MCF 10A (cell line): ENCODE measurements at regions not wholly inside any gene's neighbourhood (a gene's known extent, or its start where the extent isn't known, plus 50 kb on each side); places are given as distances from the start of the nearest gene placed in this dataset.

Source experiments
- BruUV-seq: library from RNA; stranded (reverse); fragments of 400-500 nt; replicated peaks from 2 replicates; lab custom pipeline; 2021; lab: Mats Ljungman, UMichigan
- CTCF ChIA-PET: fragments of 300-600 bp; sonication (Branson Sonifier 250); formaldehyde crosslinking; extraction: SDS; loops from one replicate; lab custom pipeline; 2021; ENCODE audit warnings: antibody characterized with exemption, inconsistent platforms; lab: Yijun Ruan, JAX
- POLR2A ChIA-PET: fragments of 300-600, 350-650 bp; sonication (Branson Sonifier 250); formaldehyde crosslinking; extraction: SDS; loops from one replicate; lab custom pipeline; 2020; ENCODE audit warnings: antibody characterized with exemption, inconsistent platforms; lab: Yijun Ruan, JAX
- DNase-seq: peaks from one replicate; pipeline ENCODE4 v3.0.0-alpha.2; 2018; ENCODE audit not compliant: unreplicated experiment
- H3K27ac Mint-ChIP-seq: one replicate; pipeline ENCODE4 v1.8.0; 2022; ENCODE audit warnings: mild to moderate bottlenecking, low read depth, mixed read lengths; ENCODE audit not compliant: unreplicated experiment
- H3K27me3 Mint-ChIP-seq: one replicate; pipeline ENCODE4 v1.8.0; 2022; ENCODE audit warnings: mixed read lengths; ENCODE audit not compliant: insufficient read depth, unreplicated experiment
- H3K36me3 Mint-ChIP-seq: one replicate; pipeline ENCODE4 v1.8.0; 2022; ENCODE audit warnings: mild to moderate bottlenecking, moderate library complexity, mixed read lengths; ENCODE audit not compliant: insufficient read depth, unreplicated experiment
- H3K4me1 Mint-ChIP-seq: one replicate; pipeline ENCODE4 v1.8.0; 2022; ENCODE audit warnings: mixed read lengths; ENCODE audit not compliant: insufficient read depth, unreplicated experiment
- H3K4me3 Mint-ChIP-seq: one replicate; pipeline ENCODE4 v1.8.0; 2022; ENCODE audit warnings: mild to moderate bottlenecking, moderate library complexity, mixed read lengths; ENCODE audit not compliant: unreplicated experiment
- H3K9me3 Mint-ChIP-seq: one replicate; pipeline ENCODE4 v1.8.0; 2022; ENCODE audit warnings: mixed read lengths; ENCODE audit not compliant: unreplicated experiment
- intact Hi-C: fragments of 100-400 bp; cut with micrococcal nuclease; formaldehyde crosslinking; loops from 2 replicates; pipeline ENCODE4 v1.14.1; 2022
- TF ChIP-seq, protein P1 (sequence below): fragments of 200-600 bp; IDR thresholded peaks from one replicate; pipeline ENCODE4 v1.8.0; 2022; ENCODE audit warnings: antibody characterized with exemption, mild to moderate bottlenecking; ENCODE audit not compliant: unreplicated experiment

DNA sequence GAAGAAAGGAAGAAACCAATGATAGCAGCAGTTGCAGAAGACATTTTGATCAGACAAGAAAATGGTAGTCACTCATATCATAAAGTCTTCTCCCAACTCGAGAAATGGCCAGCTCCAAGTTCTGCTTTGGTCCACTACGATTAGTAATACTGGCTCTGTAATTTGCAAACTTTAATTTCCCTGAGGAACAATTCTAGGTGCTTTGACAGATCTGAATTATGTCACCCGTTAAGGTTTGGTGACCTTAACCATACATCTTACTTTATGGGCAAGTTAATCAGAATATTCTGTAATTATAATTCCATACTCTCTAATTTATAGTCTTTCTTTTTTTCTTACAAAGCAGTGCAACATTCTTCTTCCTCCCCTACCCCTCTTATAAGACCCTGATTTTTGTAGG is 84.5 kb downstream of the RND3 start:
- TF ChIP-seq, protein P1, sequence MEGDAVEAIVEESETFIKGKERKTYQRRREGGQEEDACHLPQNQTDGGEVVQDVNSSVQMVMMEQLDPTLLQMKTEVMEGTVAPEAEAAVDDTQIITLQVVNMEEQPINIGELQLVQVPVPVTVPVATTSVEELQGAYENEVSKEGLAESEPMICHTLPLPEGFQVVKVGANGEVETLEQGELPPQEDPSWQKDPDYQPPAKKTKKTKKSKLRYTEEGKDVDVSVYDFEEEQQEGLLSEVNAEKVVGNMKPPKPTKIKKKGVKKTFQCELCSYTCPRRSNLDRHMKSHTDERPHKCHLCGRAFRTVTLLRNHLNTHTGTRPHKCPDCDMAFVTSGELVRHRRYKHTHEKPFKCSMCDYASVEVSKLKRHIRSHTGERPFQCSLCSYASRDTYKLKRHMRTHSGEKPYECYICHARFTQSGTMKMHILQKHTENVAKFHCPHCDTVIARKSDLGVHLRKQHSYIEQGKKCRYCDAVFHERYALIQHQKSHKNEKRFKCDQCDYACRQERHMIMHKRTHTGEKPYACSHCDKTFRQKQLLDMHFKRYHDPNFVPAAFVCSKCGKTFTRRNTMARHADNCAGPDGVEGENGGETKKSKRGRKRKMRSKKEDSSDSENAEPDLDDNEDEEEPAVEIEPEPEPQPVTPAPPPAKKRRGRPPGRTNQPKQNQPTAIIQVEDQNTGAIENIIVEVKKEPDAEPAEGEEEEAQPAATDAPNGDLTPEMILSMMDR, result no peak
- Mint-ChIP-seq H3K36me3 (no peaks in the 10 kb centered on the region), H3K4me1 (peaks cover 4% of the 10 kb centered on the region), H3K9me3 (no peaks in the 10 kb centered on the region), H3K4me3 (no peak overlapping the region), H3K27me3 (no peaks in the 10 kb centered on the region), H3K27ac (no peak overlapping the region)
- POLR2A ChIA-PET, result no interaction called here
- CTCF ChIA-PET, result no interaction called here
- no TSS peak for BruUV-seq
- no peak for DNase-seq
- intact Hi-C loops, result no loop called here

- no peaks in the 10 kb centered on the region for H3K36me3 Mint-ChIP-seq
- peaks cover 4% of the 10 kb centered on the region for H3K4me1 Mint-ChIP-seq
- no peak for DNase-seq
- TF ChIP-seq, protein P1, result no peak
- no TSS peak for BruUV-seq
- H3K9me3 Mint-ChIP-seq, result peaks cover 6% of the 10 kb centered on the region
- H3K4me3 Mint-ChIP-seq, result no peak overlapping the region
- ChIA-PET POLR2A (no interaction called here), CTCF (no interaction called here)
- no peak overlapping the region for H3K27ac Mint-ChIP-seq
- H3K27me3 Mint-ChIP-seq, result no peaks in the 10 kb centered on the region
- intact Hi-C loops, result no loop called here
These were observed 86.6 kb downstream of the RND3 start for GRCh38 chr2:150400849-150401248.

GRCh38 chr2:150392614-150393013 is 94.9 kb downstream of the RND3 start:
- ChIA-PET POLR2A (no interaction called here), CTCF (no interaction called here)
- Mint-ChIP-seq H3K27me3 (no peaks in the 10 kb centered on the region), H3K9me3 (peaks cover 5% of the 10 kb centered on the region), H3K4me1 (no peaks in the 10 kb centered on the region), H3K36me3 (no peaks in the 10 kb centered on the region), H3K4me3 (no peak overlapping the region), H3K27ac (no peak overlapping the region)
- no TSS peak for BruUV-seq
- TF ChIP-seq, protein P1, result no peak
- intact Hi-C loops, result no loop called here
- DNase-seq, result no peak

GRCh38 chr2:150391779-150392178 is 95.7 kb downstream of the RND3 start:
- TF ChIP-seq, protein P1, result no peak
- ChIA-PET POLR2A (no interaction called here), CTCF (interaction anchor here (0.6 to 1.0 kb wide), 3 partner anchors 19 to 77 kb away, joined by 3 to 5 read pairs (median 3); no protein-coding TSS in a partner anchor)
- Mint-ChIP-seq H3K4me1 (no peaks in the 10 kb centered on the region), H3K9me3 (no peaks in the 10 kb centered on the region), H3K36me3 (no peaks in the 10 kb centered on the region), H3K27ac (no peak overlapping the region), H3K4me3 (no peak overlapping the region), H3K27me3 (no peaks in the 10 kb centered on the region)
- intact Hi-C loops, result no loop called here
- no TSS peak for BruUV-seq
- DNase-seq, result no peak
